NOMO-1 treated with dmso at 0.1 percent for 144 hours (cell line): ENCODE measurements at regions not wholly inside any gene's neighbourhood (a gene's known extent, or its start where the extent isn't known, plus 50 kb on each side); places are given as distances from the start of the nearest gene placed in this dataset.
A peak's percentile ranks its signal among the peaks of the same experiment; 100 is the strongest.

Experiments used
- DNase-seq: peaks from one replicate; lab custom pipeline; 2025; ENCODE audit not compliant: unreplicated experiment; lab: John Stamatoyannopoulos, UW

DNA sequence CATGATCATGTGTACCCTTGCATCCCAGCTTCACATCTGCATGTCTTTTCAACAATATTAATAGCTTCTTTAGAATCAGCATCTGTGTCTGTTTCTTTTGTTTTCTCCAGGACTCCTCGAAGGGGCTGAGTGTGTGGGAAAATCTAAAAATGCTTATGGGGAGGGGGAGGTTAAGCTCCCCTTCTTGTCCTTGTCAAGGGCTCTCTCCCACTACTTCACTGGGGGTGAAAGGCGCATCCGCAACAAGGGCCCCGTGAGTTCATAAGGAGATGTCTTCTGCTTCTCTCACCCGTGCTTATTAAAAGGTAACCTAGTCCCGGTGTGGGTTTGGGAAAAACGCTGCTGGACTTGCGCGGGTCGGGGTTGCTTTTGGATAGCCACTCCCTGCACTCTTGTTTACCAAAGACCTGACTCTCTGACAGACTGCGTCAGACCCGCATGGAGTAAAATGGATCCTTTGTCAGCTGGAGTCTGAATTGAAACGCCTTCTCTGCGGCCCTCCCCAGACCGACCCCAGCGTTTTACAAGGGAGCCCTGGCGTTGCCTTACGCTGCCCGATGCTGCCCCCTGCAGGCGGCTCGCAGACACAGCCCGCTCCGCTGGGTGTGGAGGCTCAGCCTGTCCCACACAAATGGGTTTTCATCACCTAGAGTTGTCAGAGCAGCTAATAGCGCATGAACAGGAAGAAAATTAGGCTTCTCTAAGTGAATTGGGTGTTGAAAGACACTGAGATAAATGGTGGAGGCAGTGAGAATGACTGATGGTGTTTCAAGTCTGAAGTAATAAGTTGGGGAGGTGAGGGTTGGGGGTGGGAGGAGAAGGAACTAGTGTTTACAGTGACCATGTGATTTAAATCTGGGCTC lies 53.8 kb downstream of the IER5 start:
- peak; percentile 84 for DNase-seq

DNA sequence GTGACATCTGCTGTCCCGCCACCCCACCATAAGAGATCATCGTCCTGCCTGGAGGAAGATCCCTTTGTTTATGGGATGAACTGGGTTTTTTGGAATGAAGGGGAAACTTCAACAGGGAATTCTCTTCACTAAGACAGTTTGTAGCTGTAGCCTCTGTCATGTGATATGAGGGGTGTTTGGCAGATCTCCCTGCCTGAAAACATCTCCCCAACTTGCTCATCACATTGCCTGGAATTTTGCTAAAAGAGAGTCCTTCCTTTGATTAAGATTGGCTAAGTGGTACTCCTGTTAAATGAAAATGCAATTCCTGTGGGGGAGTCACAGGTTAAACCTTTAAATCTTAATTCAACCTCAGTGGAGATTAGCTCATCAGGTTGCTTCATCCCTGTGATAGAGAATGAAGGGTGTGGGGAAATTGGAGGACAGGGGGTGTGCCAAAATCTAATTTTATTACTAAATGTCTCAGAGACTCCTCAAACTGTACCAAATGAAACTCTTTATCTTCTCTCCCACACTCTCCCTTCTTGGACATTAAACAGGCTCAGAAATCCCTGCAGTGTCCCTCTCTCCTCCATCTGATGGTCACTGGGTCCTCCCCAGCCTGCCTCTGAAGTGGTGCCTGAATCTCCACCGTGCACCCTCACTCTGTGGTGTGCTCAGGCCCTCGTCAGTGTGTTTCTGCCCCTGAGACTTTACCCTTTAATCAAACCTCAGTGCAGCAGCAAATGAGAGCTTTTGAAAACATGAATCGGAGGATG lies 54.8 kb downstream of the IER5 start:
- DNase-seq: no peak

DNA sequence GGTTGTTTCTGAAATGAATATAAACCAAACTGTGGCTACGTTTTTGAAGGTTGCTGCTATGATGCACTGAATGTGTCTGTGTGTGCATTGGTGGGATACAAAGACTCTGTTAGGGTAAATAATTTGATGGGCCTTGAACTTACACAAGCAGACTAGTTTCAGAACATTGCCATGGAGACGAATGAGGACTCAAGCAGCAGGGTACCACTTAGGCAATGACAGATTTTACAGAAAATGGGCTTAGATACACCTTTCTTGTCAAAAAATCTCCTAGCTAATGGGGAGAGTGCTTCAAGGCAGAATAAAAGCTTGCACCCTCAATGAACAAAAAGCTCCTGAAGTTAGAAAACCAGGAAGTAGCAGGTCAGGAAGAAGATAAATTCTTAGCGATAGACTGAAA lies 55.7 kb downstream of the IER5 start:
- DNase-seq: no peak

DNA sequence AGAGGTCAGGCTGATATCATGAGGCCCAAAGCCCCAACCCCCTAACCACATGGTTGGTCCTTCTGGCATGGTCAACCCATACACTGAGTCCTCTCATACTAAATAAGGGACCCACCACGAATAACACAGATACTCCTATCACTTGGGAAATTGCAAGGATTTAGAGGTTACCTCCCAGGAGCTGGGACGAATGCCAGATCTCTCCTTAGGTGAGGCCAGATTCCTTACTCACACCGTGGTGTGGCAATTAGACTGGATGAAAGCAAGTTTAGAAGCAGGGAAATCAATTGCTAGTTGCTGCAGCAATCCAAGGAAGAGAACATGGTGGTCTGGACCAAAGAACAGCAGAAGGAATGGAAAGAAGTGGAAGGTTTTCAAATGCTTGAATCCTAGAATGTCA lies 60.1 kb downstream of the IER5 start:
- no peak for DNase-seq

DNA sequence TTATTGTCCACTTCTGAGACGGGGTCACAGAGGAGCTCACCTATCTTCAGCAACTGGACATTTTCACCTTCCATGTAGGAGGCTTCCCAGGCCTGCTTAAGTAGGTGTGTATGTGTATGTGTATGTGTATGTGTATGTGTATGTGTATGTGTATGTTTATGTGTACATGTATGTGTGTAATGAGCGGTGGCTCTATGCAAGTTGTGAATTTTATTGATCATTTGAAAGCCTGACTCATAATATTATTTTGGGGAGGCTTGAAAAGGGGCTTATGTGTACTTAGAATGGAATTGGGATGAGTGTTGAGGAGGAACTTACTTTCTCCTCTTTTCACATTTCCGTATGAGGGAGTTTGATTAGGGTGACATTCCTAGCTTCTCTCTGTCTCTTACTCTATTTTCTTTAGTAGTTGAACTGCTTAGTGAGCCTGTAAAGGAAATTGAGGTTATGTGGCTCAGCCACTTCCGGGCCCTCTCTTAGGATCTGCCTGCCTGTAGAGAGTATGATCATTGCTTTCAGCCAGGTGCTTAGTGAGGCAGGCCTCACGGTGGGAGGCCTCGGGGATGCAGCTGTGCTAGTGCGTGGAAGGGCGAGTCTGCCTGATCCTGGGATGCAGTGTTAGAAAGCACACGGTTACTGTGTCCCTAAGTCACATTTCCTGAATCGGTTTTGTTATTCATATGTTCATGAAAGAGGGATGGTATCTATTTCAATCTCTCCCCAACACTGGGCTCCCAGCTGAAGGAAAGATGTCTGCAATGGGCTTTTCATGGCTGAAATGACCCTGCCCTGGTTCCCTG lies 61.0 kb downstream of the IER5 start:
- peak; percentile 40 for DNase-seq

DNA sequence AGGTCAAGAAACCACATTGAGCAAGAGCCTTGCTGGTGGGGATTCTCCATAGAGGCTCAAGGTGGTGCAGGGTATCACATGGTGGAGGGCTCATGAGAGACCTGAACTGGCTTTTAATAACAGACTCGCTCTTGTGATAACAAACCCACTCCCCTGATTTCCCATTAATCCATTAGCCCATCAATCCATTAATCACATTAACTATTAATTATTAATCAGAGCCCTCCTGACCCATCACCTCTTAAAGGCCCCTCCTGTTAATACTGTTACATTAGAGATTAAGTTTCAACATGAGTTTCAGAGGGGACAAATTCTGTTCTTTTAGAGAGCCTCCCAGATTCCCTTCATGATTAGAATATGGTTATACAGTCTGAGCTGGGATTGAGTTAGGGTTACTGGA lies 61.8 kb downstream of the IER5 start:
- DNase-seq: no peak

DNA sequence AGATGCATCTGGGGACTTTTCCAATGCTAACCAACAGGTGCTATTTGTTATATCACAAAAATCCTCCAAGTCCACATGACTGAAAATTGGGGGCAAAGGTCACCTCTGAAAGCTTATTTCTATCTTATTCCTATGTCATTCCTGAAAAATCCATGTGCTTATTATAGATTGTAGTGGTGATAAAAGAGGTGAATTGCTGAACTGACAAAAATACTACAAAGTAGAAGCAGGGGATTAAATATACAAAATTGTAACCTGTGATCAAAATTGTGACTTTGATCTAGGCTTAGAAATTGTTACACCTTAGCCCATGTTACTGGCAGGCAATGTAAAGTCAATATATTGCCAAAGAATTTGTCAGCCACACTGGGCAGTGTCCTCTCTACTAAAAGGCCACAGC lies 62.3 kb downstream of the IER5 start:
- DNase-seq: no peak

DNA sequence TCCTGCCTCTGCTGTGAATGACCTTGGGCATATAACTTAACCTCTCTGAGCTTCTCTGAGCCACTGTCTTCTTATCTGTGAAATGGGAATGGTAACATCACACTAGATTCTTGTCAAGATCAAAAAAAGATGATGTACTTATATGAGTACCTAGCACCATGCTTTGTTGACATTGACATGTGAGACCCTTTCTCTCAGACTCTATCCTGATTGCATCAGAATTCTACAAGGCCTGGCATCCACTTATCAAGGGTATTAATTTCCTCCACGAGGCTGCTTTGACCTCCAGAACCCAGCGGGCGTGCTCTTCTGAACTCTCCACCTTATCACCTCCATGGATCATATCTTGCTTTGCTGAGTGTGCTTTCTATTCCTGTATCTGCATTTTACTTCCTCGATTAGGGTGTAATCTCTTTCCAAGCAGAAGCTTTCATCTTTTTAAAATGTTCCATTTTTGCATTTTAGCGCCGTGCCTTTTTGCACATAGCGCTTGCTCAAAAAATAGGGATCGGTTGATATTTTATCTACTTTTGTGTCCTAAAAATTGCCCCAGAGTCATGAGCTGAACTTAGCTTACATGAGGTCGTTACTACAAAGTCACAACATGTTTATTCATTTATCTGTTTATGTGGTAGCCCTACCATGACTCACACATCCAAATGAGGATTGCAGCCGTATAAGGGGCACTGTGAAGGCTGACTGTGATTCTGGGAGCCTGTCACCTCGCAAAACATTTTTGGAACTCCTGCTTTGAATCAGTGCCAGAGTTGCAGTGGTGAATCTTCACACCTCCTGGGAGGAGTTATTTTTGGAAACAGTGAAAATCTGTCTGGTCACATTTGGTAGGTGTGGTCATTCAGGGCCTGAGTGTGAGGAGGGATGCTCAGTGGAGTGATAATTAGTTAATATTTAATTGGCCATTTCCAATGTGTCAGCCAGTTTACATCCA lies 63.2 kb downstream of the IER5 start:
- no peak for DNase-seq

DNA sequence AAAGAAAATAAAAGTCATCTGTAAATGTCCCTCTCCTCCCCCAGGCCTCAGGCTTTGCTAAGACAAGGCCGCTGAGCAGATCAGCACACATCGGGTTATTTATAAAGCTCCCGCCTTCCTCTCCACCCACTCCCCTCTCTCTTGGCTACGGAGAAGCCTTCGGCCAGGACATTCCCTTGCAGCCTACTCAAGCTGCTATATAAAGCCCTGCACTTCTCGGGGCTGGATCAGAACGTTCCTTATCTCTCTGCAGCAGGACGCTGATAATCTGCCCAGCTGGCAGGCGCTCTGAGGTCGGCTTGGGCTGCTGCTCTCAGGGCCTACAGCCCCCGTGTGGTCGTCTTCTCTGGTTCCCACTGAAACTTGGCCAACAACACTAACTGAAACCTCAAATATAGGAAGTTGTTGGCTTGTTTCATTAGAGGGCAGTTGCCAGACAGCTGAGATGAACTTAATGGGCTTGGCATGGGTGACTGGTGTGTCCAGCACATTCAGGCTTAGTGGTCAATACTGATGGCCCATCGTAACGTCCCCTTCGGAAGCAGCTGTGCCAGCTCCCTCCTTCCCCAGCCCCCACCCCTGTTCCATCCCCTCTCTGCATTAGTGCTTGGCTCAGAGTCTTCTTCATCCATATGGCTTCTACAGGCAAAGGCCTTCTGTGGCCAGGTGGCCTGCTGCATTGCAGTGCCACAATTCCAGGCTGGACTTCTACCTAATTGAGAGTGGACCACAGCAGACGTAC lies 64.6 kb downstream of the IER5 start:
- peak; percentile 90 for DNase-seq

DNA sequence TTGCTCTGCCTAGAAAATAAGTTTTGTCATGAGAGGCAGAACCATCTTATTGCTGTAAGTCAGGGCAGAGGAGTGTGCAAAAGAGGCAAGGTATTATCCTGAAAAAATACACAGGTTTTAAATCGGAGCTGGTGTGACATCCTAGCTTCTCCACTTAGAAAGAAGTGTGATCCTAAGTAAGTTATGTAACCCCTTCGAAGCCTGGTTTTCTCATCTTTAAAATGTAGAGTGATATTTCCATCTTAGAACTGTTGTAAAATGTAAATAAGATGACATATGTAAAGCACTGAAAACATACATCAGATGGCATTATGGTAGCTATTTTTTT lies 65.1 kb downstream of the IER5 start:
- DNase-seq: no peak

DNA sequence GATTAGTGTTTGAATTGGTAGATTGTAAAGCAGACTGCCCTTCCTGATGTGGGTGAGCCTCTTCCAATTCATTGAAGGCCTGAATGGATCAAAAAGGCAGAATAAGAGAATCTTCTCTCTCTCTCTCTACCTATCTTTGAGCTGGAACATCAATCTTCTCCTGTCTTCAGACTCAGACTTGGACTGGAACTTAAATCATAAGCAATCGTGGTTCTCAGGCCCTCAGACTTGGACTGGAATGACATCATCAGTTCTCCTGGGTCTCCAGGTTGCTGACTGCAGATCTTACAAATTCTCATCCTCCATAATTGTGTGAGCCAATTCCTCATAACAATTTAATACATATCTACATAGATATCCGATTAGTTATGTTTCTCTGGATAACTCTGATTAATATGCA lies 66.8 kb downstream of the IER5 start:
- DNase-seq: no peak

DNA sequence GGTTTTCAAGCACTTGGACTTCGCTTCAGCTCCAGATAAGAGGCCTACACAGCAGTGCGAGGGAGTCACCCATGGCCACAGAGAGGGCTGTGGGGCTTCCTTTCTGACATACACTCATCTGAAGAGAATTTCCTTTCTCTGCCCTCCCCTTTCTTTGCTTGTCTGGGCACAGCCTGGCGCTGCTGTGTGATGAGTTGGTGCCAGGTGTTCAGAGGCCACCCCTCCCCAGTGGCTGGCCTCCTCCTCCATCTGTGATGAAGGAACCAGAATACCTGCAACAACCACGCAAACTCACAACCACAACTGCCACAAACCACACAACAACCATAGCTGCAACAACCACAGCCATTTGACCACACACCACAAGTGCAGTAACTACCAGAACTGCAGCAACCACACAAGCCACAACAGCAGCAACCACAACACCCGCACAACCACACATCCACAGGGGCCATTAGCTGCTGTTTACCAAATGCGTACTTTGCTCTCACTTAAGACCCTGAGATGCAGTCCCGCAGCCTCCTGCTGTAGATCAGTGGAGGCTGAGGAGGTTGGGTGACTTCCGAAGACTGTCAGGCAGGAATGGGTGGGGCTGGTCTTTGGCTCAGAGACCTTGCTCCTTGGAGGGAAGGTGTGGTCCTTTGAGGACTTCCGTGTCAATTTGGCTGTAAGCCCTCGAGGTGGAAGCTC lies 71.1 kb downstream of the IER5 start:
- no peak for DNase-seq

DNA sequence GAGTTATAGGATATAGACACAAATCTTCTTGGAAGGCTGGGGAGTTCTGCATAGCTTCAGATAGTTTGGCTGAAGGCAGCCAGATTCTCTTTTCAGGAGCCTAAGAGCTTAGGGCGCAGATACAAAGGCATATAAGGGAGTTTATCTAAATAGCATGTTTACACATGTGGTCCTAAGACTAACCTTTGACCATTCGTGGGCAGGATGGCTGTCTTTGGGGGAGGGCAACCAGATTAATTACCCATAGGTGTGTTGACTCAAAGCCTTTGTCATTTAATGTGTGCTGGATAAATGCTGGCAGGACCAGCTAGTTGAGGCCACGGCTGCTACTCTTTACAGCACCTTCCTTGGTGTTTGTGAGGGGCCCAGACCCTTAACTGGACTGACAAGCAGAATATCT lies 71.8 kb downstream of the IER5 start:
- DNase-seq: no peak

DNA sequence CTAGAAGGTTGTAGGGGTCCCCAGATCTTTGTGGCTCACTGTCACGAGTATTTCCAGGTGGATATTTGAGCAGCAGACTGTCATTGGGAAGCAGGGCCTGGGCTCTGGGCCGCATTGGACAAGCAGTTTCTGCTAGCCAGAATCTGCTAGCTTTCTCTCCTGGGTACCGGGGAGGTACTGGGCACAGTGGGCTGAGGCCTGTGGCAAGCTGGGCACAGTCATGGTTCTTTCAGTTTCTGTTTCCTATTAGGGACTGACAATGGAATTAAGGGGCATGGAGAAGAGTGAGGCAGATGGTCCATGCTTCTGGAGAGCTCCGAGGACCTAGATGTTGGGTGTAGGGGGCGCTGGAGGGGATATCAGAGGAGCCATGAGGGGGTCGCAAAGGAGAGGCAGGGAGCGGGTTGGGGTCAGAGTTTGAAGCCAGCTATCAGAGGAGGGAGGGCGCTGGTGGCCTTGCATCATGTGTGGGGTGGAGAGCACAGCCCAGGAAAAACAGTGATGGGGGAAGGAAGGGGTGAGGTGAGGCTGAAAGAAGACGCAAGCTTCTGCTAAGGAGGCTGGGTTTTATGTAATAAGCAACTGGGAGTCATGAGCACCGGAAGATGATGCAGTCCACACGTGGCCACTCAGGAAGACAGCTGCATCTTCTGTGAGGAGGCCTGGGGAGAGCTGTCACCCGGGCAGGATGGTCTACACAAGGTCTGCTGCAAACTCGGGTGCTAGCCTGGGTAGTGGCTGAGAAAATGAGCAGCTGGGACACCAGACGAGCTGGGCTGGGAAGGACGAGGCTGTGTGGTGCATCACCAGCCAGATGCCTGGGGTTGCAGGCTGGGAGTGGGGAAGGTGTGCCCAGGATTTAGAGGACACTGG lies 72.7 kb downstream of the IER5 start:
- no peak for DNase-seq

DNA sequence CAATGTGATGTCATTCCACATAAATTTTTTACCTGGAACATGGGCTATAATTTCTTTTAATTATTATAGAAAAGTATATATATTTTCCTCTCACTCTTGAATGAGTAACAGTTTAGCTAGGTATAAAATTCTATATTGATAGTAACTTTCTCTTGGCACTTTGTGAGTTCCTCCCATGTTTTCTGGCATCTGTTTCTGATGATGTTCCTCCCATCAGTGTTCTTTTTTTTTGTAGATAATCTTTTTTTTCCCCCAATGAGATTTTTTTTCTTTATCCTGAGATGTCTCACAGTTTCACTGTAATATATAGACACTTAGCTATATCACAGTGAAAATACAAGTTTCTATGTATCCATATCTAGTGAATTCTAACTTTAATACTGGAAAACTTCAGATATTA lies 75.2 kb downstream of the IER5 start:
- no peak for DNase-seq

DNA sequence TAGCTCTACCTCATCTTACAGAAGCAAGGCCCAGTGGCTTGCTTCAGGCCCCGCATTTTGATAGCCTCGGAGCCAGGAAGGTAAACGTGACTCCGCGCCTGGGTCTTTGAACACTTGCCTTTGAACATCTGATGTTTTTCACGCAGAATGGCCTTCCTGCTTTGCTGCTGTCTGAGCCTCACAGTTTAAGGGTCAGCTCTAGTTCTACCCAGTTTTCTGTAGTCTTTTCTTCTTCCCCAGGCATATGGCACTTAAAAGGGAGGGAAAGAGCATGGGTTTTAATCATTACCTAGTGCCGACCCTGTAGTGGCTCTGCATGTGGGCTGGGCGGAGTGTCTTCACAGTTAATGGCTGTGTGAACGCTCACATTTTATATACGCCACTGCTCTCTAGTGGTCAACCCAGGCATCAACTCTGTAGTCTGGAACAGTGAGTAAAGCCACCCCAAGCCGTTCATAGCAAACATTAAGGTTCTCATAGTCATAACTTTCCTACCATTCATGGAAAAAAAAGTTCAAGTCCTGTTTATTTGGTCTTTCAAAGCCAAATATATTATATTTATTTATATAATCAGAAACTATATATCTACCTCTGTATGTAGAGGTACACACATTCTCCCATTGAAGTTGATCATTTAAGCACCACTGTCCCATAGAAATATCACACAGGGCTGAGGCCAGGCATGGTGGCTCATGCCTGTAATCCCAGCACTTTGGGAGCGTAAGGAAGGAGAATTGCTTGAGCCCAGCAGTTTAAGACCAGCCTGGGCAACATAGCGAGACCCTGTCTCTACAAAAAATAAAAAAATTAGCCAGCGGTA lies 78.1 kb downstream of the IER5 start:
- DNase-seq: peak; percentile 46

DNA sequence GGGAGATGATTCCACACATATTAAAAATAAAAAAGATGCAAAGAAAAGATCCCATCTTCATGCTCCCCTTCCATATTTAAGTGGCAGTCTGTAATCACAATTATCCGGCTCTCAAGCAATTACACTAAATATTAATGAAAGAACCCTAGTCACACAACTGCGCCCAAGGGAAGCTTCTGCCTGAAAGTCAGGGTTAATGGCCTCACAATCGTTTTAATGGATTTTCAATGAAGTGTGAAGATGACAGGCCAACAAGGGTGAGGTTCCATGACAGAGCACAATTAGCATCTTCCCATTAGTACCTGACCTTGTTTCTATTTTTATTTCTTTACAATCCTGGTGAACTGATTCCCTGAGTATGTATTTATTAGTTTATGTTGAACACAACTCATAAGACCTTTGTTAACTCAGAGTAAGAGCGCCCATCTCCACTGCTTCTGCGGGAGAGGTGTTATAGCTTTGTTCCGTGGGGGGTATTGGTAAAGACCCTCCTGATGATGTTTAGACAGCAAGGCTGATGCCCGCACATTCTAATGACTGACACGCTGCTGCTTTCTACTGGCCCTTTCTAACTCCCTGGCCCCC lies 80.9 kb downstream of the IER5 start:
- DNase-seq: no peak
